SH-SY5Y (cell line): ENCODE measurements at regions not wholly inside any gene's neighbourhood (a gene's known extent, or its start where the extent isn't known, plus 50 kb on each side); places are given as distances from the start of the nearest gene placed in this dataset.

Source experiments
- GATA2 ChIP-seq: IDR thresholded peaks from 2 replicates; pipeline ENCODE4 v1.6.1; 2011; ENCODE audit warnings: mild to moderate bottlenecking, low read depth, low read length
- GATA3 ChIP-seq: IDR thresholded peaks from 2 replicates; pipeline ENCODE4 v1.6.1; 2011; ENCODE audit warnings: low read depth, mild to moderate bottlenecking, low read length, moderate library complexity

- TF ChIP-seq GATA2 (no peak), GATA3 (no peak)
Observed at GRCh38 chr14:96745500-96746051, 51.6 kb upstream of the VRK1 start.

DNA sequence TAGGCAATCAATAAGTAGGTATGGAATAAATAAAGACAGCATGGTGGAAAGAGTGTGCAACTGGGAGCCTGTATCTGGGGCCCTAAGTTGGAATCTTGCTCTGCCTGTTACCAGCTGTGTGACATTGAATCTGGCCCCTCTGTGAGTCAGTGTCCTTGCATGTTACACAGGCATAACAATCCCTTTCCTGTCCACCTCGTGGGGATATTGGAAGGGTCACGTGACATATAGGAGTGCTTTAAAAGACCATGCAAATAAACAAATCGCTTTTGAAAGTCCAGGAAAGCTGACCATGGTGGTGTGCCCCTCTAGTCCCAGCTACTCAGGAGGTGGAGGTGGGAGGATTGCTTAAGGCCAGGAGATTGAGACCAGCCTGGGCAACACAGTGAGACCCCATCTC lies 51.1 kb upstream of the VRK1 start:
- no peak for TF ChIP-seq GATA2
- no peak for TF ChIP-seq GATA3

- TF ChIP-seq GATA2 (no peak), GATA3 (no peak)
Observed at GRCh38 chr14:96747006-96747405, 50.2 kb upstream of the VRK1 start.
